MCF 10A (cell line): ENCODE measurements at regions not wholly inside any gene's neighbourhood (a gene's known extent, or its start where the extent isn't known, plus 50 kb on each side); places are given as distances from the start of the nearest gene placed in this dataset.

Experiments
- BruUV-seq: library from RNA; stranded (reverse); fragments of 400-500 nt; replicated peaks from 2 replicates; lab custom pipeline; 2021; lab: Mats Ljungman, UMichigan
- CTCF ChIA-PET: fragments of 300-600 bp; sonication (Branson Sonifier 250); formaldehyde crosslinking; extraction: SDS; loops from one replicate; lab custom pipeline; 2021; ENCODE audit warnings: antibody characterized with exemption, inconsistent platforms; lab: Yijun Ruan, JAX
- POLR2A ChIA-PET: fragments of 300-600, 350-650 bp; sonication (Branson Sonifier 250); formaldehyde crosslinking; extraction: SDS; loops from one replicate; lab custom pipeline; 2020; ENCODE audit warnings: antibody characterized with exemption, inconsistent platforms; lab: Yijun Ruan, JAX
- DNase-seq: peaks from one replicate; pipeline ENCODE4 v3.0.0-alpha.2; 2018; ENCODE audit not compliant: unreplicated experiment
- H3K27ac Mint-ChIP-seq: one replicate; pipeline ENCODE4 v1.8.0; 2022; ENCODE audit warnings: mild to moderate bottlenecking, low read depth, mixed read lengths; ENCODE audit not compliant: unreplicated experiment
- H3K27me3 Mint-ChIP-seq: one replicate; pipeline ENCODE4 v1.8.0; 2022; ENCODE audit warnings: mixed read lengths; ENCODE audit not compliant: insufficient read depth, unreplicated experiment
- H3K36me3 Mint-ChIP-seq: one replicate; pipeline ENCODE4 v1.8.0; 2022; ENCODE audit warnings: mild to moderate bottlenecking, moderate library complexity, mixed read lengths; ENCODE audit not compliant: insufficient read depth, unreplicated experiment
- H3K4me1 Mint-ChIP-seq: one replicate; pipeline ENCODE4 v1.8.0; 2022; ENCODE audit warnings: mixed read lengths; ENCODE audit not compliant: insufficient read depth, unreplicated experiment
- H3K4me3 Mint-ChIP-seq: one replicate; pipeline ENCODE4 v1.8.0; 2022; ENCODE audit warnings: mild to moderate bottlenecking, moderate library complexity, mixed read lengths; ENCODE audit not compliant: unreplicated experiment
- H3K9me3 Mint-ChIP-seq: one replicate; pipeline ENCODE4 v1.8.0; 2022; ENCODE audit warnings: mixed read lengths; ENCODE audit not compliant: unreplicated experiment
- CTCF ChIP-seq: fragments of 200-600 bp; IDR thresholded peaks from one replicate; pipeline ENCODE4 v1.8.0; 2022; ENCODE audit warnings: antibody characterized with exemption, mild to moderate bottlenecking; ENCODE audit not compliant: unreplicated experiment
- intact Hi-C: fragments of 100-400 bp; cut with micrococcal nuclease; formaldehyde crosslinking; loops from 2 replicates; pipeline ENCODE4 v1.14.1; 2022

- intact Hi-C loops: no loop called here
- H3K27ac Mint-ChIP-seq: no peak overlapping the region
- H3K9me3 Mint-ChIP-seq: no peaks in the 10 kb centered on the region
- H3K4me3 Mint-ChIP-seq: no peak overlapping the region
- no peak for TF ChIP-seq CTCF
- no peaks in the 10 kb centered on the region for H3K36me3 Mint-ChIP-seq
- CTCF ChIA-PET: interaction anchor here (1.3 kb wide), 1 partner anchor 14 kb away, joined by 5 read pairs; no protein-coding TSS in a partner anchor
- no peaks in the 10 kb centered on the region for H3K4me1 Mint-ChIP-seq
- H3K27me3 Mint-ChIP-seq: peaks cover 91% of the 10 kb centered on the region
- no TSS peak for BruUV-seq
- POLR2A ChIA-PET: no interaction called here
- no peak for DNase-seq
These were observed 175.3 kb downstream of the RPIA start for GRCh38 chr2:88866756-88867155.

- Mint-ChIP-seq H3K4me3 (no peak overlapping the region), H3K27ac (no peak overlapping the region), H3K4me1 (no peaks in the 10 kb centered on the region), H3K36me3 (no peaks in the 10 kb centered on the region), H3K27me3 (peaks cover 99% of the 10 kb centered on the region), H3K9me3 (no peaks in the 10 kb centered on the region)
- no peak for TF ChIP-seq CTCF
- no TSS peak for BruUV-seq
- POLR2A ChIA-PET: interaction anchor here (0.6 kb wide), 1 partner anchor 63 kb away, joined by 4 read pairs; no protein-coding TSS in a partner anchor
- CTCF ChIA-PET: no interaction called here
- intact Hi-C loops: no loop called here
- DNase-seq: no peak
These were observed 177.4 kb downstream of the RPIA start for GRCh38 chr2:88868861-88869260.

GRCh38 chr2:88870267-88870839 lies 178.9 kb downstream of the RPIA start:
- Mint-ChIP-seq H3K36me3 (no peaks in the 10 kb centered on the region), H3K27me3 (peaks cover 86% of the 10 kb centered on the region), H3K9me3 (no peaks in the 10 kb centered on the region), H3K4me3 (no peak overlapping the region), H3K27ac (no peak overlapping the region), H3K4me1 (no peaks in the 10 kb centered on the region)
- intact Hi-C loops: loop anchor here (5.0 kb wide), 2 partner anchors 47 to 282 kb away; no protein-coding TSS in a partner anchor
- no TSS peak for BruUV-seq
- CTCF ChIA-PET: interaction anchor here (0.8 to 1.5 kb wide), 3 partner anchors 10 to 119 kb away, joined by 3 to 7 read pairs (median 7); no protein-coding TSS in a partner anchor
- no peak for TF ChIP-seq CTCF
- POLR2A ChIA-PET: no interaction called here
- DNase-seq: no peak

- peaks cover 86% of the 10 kb centered on the region for H3K27me3 Mint-ChIP-seq
- no peaks in the 10 kb centered on the region for H3K4me1 Mint-ChIP-seq
- no peak for DNase-seq
- H3K27ac Mint-ChIP-seq: no peak overlapping the region
- BruUV-seq: no TSS peak
- intact Hi-C loops: loop anchor here (5.0 kb wide), 2 partner anchors 46 to 281 kb away; no protein-coding TSS in a partner anchor
- TF ChIP-seq CTCF: no peak
- no peaks in the 10 kb centered on the region for H3K36me3 Mint-ChIP-seq
- POLR2A ChIA-PET: no interaction called here
- H3K4me3 Mint-ChIP-seq: no peak overlapping the region
- no peaks in the 10 kb centered on the region for H3K9me3 Mint-ChIP-seq
- CTCF ChIA-PET: interaction anchor here (0.8 to 1.5 kb wide), 5 partner anchors 9 to 131 kb away, joined by 3 to 7 read pairs (median 5); no protein-coding TSS in a partner anchor
These were observed 179.9 kb downstream of the RPIA start for GRCh38 chr2:88871336-88871735.
